GM12878 (cell line): ENCODE measurements at regions not wholly inside any gene's neighbourhood (a gene's known extent, or its start where the extent isn't known, plus 50 kb on each side); places are given as distances from the start of the nearest gene placed in this dataset.

Experiments used
- ATAC-seq: fragments of 200-7000 bp; cut with Tn5 transposase; 3 replicates; pipeline ENCODE4 v1.9.1; 2020; ENCODE audit warnings: mild to moderate bottlenecking, moderate library complexity
- BruUV-seq: library from RNA; stranded (reverse); fragments of 400-500 nt; replicated peaks from 2 replicates; lab custom pipeline; 2021; lab: Mats Ljungman, UMichigan
- CTCF ChIA-PET: fragments of 300-600 bp; sonication (Branson Sonifier 250); formaldehyde crosslinking; extraction: SDS; loops from one replicate; lab custom pipeline; 2021; ENCODE audit warnings: inconsistent platforms; lab: Yijun Ruan, JAX
- POLR2A ChIA-PET: fragments of 350-600 bp; formaldehyde crosslinking; extraction: SDS; loops from one replicate; lab custom pipeline; 2021; ENCODE audit warnings: inconsistent platforms; lab: Charles Lee
- RAD21 ChIA-PET: fragments of 300-600 bp; sonication (Branson Sonifier 250); formaldehyde crosslinking; loops from one replicate; lab custom pipeline; 2023; ENCODE audit warnings: antibody characterized with exemption; ENCODE audit not compliant: unreplicated experiment; lab: Charles Lee
- SMC1A ChIA-PET: fragments of 300-600 bp; sonication (Branson Sonifier 250); formaldehyde crosslinking; loops from one replicate; lab custom pipeline; 2023; ENCODE audit not compliant: unreplicated experiment, uncharacterized antibody; lab: Charles Lee
- DNase-seq: peaks from one replicate; pipeline ENCODE4 v3.0.0-alpha.2; 2011; ENCODE audit warnings: low read depth, low spot score
- FAIRE-seq: peaks from 3 replicates; lab custom pipeline; 2011; peaks lifted over from hg19 to GRCh38; lab: Jason Lieb, UNC
- H2AFZ ChIP-seq: 2 replicates; pipeline ENCODE4 v1.6.0; 2011; ENCODE audit warnings: low read depth, low read length, control low read depth; ENCODE audit not compliant: control insufficient read depth
- H3K27ac ChIP-seq: 2 replicates; pipeline ENCODE4 v1.5.1; 2011; ENCODE audit warnings: control low read depth; ENCODE audit not compliant: control insufficient read depth, insufficient read depth
- H3K27me3 ChIP-seq, 2 experiments: replicated peaks in 1 of 2; 2 replicates each; pipeline versions ENCODE4 v1.6.0 to v1.6.1; 2011; ENCODE audit warnings: low read length in 1 of 2; ENCODE audit not compliant: control insufficient read depth in 2 of 2, insufficient read depth in 2 of 2
- H3K36me3 ChIP-seq, 2 experiments: 2 replicates each; pipeline ENCODE4 v1.5.1; 2011; ENCODE audit warnings: low read length in 1 of 2; ENCODE audit not compliant: control insufficient read depth in 2 of 2, insufficient read depth in 2 of 2
- H3K4me1 ChIP-seq: 2 replicates; pipeline ENCODE4 v1.6.1; 2011; ENCODE audit warnings: mild to moderate bottlenecking, low read length, moderate library complexity, mixed read lengths; ENCODE audit not compliant: control insufficient read depth, insufficient read depth
- H3K4me2 ChIP-seq: 2 replicates; pipeline ENCODE4 v1.6.0; 2011; ENCODE audit warnings: control low read depth; ENCODE audit not compliant: control insufficient read depth, insufficient read depth
- H3K4me3 ChIP-seq: fragments of 200-600 bp; sonication (generic); 2 replicates; pipeline ENCODE4 v1.5.1; 2016
- H3K79me2 ChIP-seq: 2 replicates; pipeline ENCODE4 v1.6.0; 2011; ENCODE audit warnings: low read length; ENCODE audit not compliant: control insufficient read depth, insufficient read depth
- H3K9ac ChIP-seq: 2 replicates; pipeline ENCODE4 v1.8.0; 2011; ENCODE audit warnings: low read length, control low read depth, mixed read lengths; ENCODE audit not compliant: control insufficient read depth, insufficient read depth
- H3K9me3 ChIP-seq: replicated peaks from 3 replicates; pipeline ENCODE4 v1.5.1; 2011; ENCODE audit warnings: mild to moderate bottlenecking, low read length; ENCODE audit not compliant: control insufficient read depth, insufficient read depth
- H4K20me1 ChIP-seq: 2 replicates; pipeline ENCODE4 v1.6.0; 2011; ENCODE audit not compliant: control insufficient read depth, insufficient read depth
- BHLHE40 ChIP-seq, 2 experiments: fragments of 450-650 bp in 1 of 2; IDR thresholded peaks; 2 replicates each; pipeline ENCODE4 v1.6.1; 2011 to 2017; ENCODE audit warnings: low read depth in 2 of 2, borderline replicate concordance in 1 of 2, improper control_type of control experiment in 1 of 2, low read length in 1 of 2, mild to moderate bottlenecking in 1 of 2
- BRCA1 ChIP-seq: IDR thresholded peaks from 2 replicates; pipeline ENCODE4 v1.6.1; 2011; ENCODE audit warnings: low read depth, low read length, improper control_type of control experiment
- E2F4 ChIP-seq: IDR thresholded peaks from 2 replicates; pipeline ENCODE4 v1.6.1; 2012; ENCODE audit warnings: low read depth, low read length, improper control_type of control experiment
- EP300 ChIP-seq, 2 experiments: fragments of 150-350 bp in 1 of 2; IDR thresholded peaks; 2 replicates each; pipeline ENCODE4 v1.6.1; 2011 to 2012; ENCODE audit warnings: low read depth in 2 of 2, low read length in 2 of 2, borderline replicate concordance in 1 of 2, improper control_type of control experiment in 1 of 2, inconsistent platforms in 1 of 2; ENCODE audit not compliant: control insufficient read depth in 1 of 2
- IKZF1 ChIP-seq: fragments of 450-650 bp; conservative IDR thresholded peaks from 2 replicates; pipeline ENCODE4 v1.6.1; 2017; ENCODE audit warnings: antibody characterized with exemption, mild to moderate bottlenecking
- MLLT1 ChIP-seq: fragments of 450-650 bp; IDR thresholded peaks from 2 replicates; pipeline ENCODE4 v1.6.1; 2016; ENCODE audit warnings: mild to moderate bottlenecking
- MTA2 ChIP-seq: fragments of 450-650 bp; IDR thresholded peaks from 2 replicates; pipeline ENCODE4 v1.6.1; 2016; ENCODE audit warnings: low read depth, mild to moderate bottlenecking, moderate library complexity
- MYC ChIP-seq: IDR thresholded peaks from 2 replicates; pipeline ENCODE4 v1.6.1; 2011; ENCODE audit warnings: mild to moderate bottlenecking, low read length, moderate library complexity, inconsistent platforms; ENCODE audit not compliant: insufficient read depth, insufficient replicate concordance, insufficient read length, severe bottlenecking
- NRF1 ChIP-seq: conservative IDR thresholded peaks from 2 replicates; pipeline ENCODE4 v1.6.1; 2011; ENCODE audit warnings: mild to moderate bottlenecking, low read depth, low read length, improper control_type of control experiment
- PBX3 ChIP-seq: IDR thresholded peaks from 2 replicates; pipeline ENCODE4 v1.6.1; 2011; ENCODE audit warnings: mild to moderate bottlenecking, low read depth, low read length, moderate library complexity; ENCODE audit not compliant: insufficient replicate concordance
- RAD51 ChIP-seq: fragments of 450-650 bp; IDR thresholded peaks from 2 replicates; pipeline ENCODE4 v1.6.1; 2016; ENCODE audit warnings: moderate library complexity, mild to moderate bottlenecking, inconsistent platforms
- RELB ChIP-seq: fragments of 450-650 bp; IDR thresholded peaks from 2 replicates; pipeline ENCODE4 v1.6.1; 2017; ENCODE audit warnings: low read depth, mild to moderate bottlenecking, moderate library complexity
- STAT1 ChIP-seq: fragments of 450-650 bp; conservative IDR thresholded peaks from 2 replicates; pipeline ENCODE4 v1.6.1; 2014; ENCODE audit warnings: antibody characterized with exemption, mild to moderate bottlenecking
- STAT3 ChIP-seq: IDR thresholded peaks from 2 replicates; pipeline ENCODE4 v1.6.1; 2011; ENCODE audit warnings: low read depth, low read length, improper control_type of control experiment
- TARDBP ChIP-seq: IDR thresholded peaks from 2 replicates; pipeline ENCODE4 v1.6.1; 2016; ENCODE audit warnings: borderline replicate concordance
- ZNF384 ChIP-seq: IDR thresholded peaks from 2 replicates; pipeline ENCODE4 v1.6.1; 2012; ENCODE audit warnings: low read depth, mild to moderate bottlenecking, low read length, improper control_type of control experiment, borderline replicate concordance
- ZSCAN29 ChIP-seq: fragments of 450-650 bp; IDR thresholded peaks from 2 replicates; pipeline ENCODE4 v1.6.1; 2017; ENCODE audit warnings: mild to moderate bottlenecking, moderate library complexity
- WGBS: methylation state at CpG from one replicate; pipeline ENCODE4 v1.1.6; 2016; ENCODE audit warnings: low lambda C conversion rate; ENCODE audit not compliant: insufficient replicate concordance, insufficient coverage; ENCODE audit errors: missing lambda C conversion rate; 5-methylcytosine and 5-hydroxymethylcytosine counted together
- in situ Hi-C: fragments of 300-500 bp; cut with MboI; formaldehyde crosslinking; loops from 9 replicates; pipeline ENCODE4 v1.14.3; 2018; ENCODE audit warnings: mixed read lengths
- intact Hi-C: fragments of 100-400 bp; cut with micrococcal nuclease; formaldehyde crosslinking; loops from one replicate; pipeline ENCODE4 v1.14.2; 2022; ENCODE audit not compliant: unreplicated experiment

GRCh38 chr20:12161734-12162133 is 244.0 kb downstream of the BTBD3 start:
- FAIRE-seq (no peak), ATAC-seq (no peak), DNase-seq (no peak)
- no peaks in the 10 kb centered on the region for H4K20me1 ChIP-seq
- no TSS peak for BruUV-seq
- CTCF ChIA-PET, result no interaction called here
- no peak for TF ChIP-seq STAT3
- no peak for TF ChIP-seq ZNF384
- no peak for TF ChIP-seq EP300 (IDR thresholded peaks at IDR 0.05; ENCODE audit: borderline replicate concordance in 1 of 2, control insufficient read depth in 1 of 2, low read depth in 2 of 2, low read length in 2 of 2)
- no peak for TF ChIP-seq STAT1
- no peak for TF ChIP-seq E2F4
- no peak for TF ChIP-seq IKZF1
- TF ChIP-seq MYC, result no peak
- no peak for TF ChIP-seq BHLHE40 (IDR thresholded peaks at IDR 0.05; ENCODE audit: borderline replicate concordance in 1 of 2, low read depth in 2 of 2, low read length in 1 of 2)
- TF ChIP-seq NRF1, result no peak
- TF ChIP-seq ZSCAN29, result no peak
- TF ChIP-seq TARDBP, result no peak
- TF ChIP-seq BRCA1, result no peak
- TF ChIP-seq RELB, result no peak
- TF ChIP-seq RAD51, result no peak
- no peak for TF ChIP-seq PBX3
- no peak for TF ChIP-seq MLLT1
- no peak for TF ChIP-seq MTA2
- in situ Hi-C loops (no loop called here), intact Hi-C loops (no loop called here)
- no peaks in the 10 kb centered on the region for H3K4me1 ChIP-seq
- 3% methylated on average over 2 of the region's 2 CpGs for WGBS
- no peaks in the 10 kb centered on the region for H3K79me2 ChIP-seq
- H3K4me3 ChIP-seq, result no peak overlapping the region
- POLR2A ChIA-PET, result no interaction called here
- H2AFZ ChIP-seq, result no peak overlapping the region
- H3K27me3 ChIP-seq, result no peaks in the 10 kb centered on the region
- no peak overlapping the region for H3K4me2 ChIP-seq
- SMC1A ChIA-PET, result interaction anchor here (3.0 kb wide), 1 partner anchor 12 kb away, joined by 8 read pairs; no protein-coding TSS in a partner anchor
- no peaks in the 10 kb centered on the region for H3K36me3 ChIP-seq
- RAD21 ChIA-PET, result no interaction called here
- H3K27ac ChIP-seq, result no peak overlapping the region
- no peak overlapping the region for H3K9ac ChIP-seq
- H3K9me3 ChIP-seq, result no peaks in the 10 kb centered on the region
